Right renal cortex interstitium (tissue), 3 donors: ENCODE measurements at regions not wholly inside any gene's neighbourhood (a gene's known extent, or its start where the extent isn't known, plus 50 kb on each side); places are given as distances from the start of the nearest gene placed in this dataset.
"Not testable (repeated sequence)": the region's sequence is repeated elsewhere in the genome, so short reads cannot be mapped to it uniquely, and the experiment has no call there.

ENCODE experiments used
- DNase-seq, 3 donors: peaks; one replicate each; pipeline ENCODE4 v3.0.0-alpha.2; 2013; ENCODE audit warnings: low read depth in 3 of 3, low spot score in 2 of 3

DNA sequence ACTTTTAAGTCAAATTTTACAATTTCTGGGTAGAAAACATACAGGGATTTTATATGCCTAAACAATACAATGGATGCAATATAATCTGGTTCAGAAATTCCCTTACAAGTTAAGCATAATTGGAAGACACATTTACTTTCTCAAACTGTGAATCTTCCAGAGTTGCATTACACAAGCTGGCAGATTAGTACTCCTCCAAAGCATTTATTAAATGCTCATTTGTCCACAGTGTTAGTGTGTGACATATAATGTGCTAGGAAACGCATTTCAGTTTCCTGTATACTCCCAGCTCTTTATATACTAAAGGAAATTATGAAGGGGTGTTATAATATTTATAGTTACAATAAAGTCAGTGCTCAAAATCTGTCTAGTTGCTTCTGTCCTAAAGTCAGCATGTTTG lies 239.0 kb upstream of the FIGN start:
- no peak for DNase-seq

DNA sequence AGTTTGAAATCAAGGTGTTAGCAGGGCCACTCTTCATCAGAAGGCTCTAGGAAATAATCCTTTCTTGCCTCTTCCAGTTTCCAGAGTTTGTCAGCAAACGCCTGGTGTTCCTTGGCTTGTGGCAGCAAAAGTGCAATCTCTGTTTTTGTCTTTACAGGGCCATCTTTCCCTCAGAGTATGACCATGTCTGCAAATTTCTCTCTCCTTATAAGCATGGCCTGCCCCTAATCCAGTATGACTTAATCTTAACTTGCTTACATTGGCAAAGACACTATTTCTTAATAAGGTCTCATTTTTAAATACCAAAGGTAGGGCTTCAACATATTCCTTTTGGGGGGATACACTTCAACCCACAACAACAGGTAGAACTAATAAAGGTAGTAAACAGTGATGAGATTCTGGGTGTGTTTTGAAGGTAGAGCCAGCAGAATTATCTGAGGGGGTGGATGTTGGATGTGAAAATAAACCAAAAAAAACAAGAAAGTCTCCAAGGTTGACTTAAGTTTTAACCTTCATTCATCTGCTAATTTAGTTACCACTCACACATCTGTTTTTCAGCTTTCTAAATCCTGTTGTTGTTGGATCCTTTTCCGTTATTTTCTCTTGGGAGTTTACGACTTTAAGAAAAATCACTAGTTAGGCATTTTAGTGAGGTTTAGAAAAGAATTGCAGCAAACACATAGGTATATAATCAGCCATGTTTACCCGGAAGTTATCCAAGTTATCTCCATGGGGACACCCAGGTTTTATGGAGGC lies 234.4 kb upstream of the FIGN start:
- no peak for DNase-seq

- not testable (repeated sequence) for DNase-seq
Measured at GRCh38 chr2:163964278-163964677, 228.5 kb upstream of the FIGN start.

- DNase-seq, result no peak
Measured at GRCh38 chr2:163953390-163953907, 217.6 kb upstream of the FIGN start.

DNA sequence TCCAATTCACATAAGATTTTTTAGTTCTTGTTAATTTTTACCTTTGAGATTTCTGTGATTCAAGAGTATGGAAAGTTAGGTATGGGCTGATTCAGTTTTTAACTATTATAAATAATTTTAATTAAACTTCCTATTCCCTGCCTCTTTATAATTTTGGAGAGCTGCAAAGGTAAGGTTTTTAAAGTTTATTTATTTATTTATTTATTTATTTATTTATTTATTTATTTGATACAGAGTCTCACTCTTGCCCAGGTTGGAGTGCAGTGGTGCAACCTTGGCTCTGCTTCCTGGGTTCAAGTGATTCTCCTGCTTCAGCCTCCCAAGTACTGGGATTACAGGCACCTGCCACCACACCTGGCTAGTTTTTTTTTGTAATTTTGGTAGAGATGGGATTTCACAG lies 215.5 kb upstream of the FIGN start:
- DNase-seq, result no peak

- DNase-seq, result no peak
Measured at GRCh38 chr2:163949693-163950092, 213.9 kb upstream of the FIGN start.

DNA sequence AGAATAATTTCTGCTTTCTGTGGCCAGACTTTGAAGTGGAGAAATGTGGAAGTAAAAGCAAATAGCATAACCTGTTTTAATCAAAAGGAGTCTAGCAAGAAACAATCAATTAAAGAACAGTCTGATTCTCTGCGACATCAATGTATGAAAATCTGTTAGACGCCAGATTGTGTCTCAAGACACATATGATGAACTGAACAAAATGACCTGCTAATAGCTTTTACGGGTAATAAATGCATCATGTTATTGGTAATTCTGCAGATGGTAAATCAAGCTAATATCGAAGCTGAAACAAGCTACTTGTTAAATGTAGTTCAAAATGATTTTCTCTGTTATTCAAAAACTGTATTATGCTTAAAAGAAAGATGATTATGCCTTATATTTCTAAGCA lies 208.5 kb upstream of the FIGN start:
- no peak for DNase-seq

DNA sequence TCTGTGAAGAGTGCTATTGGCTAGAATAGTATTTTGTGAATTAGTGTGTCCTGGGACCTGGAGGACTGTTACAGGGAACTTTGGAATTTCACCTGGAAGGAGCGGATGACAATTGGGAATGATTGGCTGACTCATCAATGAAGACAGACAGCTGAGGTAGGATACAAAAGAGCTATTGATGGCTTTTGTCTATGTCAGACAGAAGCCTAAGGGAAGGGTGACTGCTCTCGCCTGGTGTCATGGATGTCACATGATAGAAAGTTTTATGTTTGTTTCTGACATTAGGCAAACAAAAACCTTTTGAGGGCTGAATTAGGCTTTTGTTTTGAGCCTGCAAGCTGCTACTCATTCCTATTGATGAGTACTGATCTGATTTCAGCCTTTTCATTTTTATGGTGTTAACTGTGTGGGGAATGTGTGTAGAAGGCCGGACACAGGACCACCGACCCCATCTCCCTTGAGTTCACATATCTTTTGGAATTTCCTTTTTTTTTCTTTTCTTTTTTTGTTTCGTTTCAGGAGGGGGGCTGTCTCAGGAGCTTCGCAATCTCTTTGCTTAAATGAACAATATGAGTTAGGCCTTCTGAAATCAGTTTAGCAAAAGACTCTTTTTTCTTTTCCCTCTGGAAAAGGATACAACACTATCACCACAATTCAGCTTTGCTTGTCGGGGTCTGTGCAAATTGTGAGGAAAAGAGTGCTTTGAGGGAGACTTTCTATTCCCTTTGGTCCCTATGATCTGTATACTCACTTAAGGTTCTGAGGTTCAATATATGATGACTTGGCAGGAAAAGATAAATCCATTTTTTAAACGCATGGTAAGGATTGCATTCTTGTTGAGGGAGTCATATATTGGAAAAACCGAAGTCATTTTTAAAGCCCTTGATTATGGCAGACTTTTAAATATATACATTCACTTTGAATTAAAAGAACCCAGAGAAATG lies 207.9 kb upstream of the FIGN start:
- DNase-seq, result no peak

DNA sequence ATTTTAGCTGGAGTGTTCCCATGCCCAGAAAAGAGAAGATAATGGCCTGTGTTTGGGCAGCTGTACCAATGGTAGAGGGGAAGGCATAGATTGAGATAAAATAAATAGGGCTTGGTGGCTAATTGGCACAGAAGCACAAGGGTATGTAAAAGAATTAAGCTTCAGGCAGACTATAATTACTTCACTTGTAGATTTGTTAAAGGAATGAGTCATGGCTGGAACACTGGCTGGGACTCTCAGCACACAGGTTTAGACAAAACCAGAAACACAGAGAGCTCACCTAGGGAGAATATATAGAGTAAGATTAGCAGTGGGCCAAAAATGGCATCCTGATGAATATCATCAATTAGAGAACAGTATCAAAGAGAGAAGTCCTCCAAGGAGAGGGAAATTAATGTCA lies 198.3 kb upstream of the FIGN start:
- no peak for DNase-seq

- DNase-seq, result no peak
Measured at GRCh38 chr2:163919717-163920116, 183.9 kb upstream of the FIGN start.

DNA sequence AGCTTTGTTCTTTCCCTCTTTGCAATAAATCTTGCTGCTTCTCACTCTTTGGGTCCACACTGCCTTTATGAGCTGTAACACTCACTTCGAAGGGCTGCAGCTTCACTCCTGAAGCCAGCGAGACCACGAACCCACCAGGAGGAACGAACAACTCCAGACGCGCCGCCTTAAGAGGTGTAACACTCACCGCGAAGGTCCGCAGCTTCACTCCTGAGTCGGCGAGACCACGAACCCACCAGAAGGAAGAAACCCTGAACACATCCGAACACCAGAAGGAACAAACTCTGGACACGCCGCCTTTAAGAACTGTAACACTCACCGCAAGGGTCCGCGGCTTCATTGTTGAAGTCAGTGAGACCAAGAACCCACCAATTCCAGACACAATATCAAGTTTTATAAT lies 178.7 kb upstream of the FIGN start:
- not testable (repeated sequence) for DNase-seq

DNA sequence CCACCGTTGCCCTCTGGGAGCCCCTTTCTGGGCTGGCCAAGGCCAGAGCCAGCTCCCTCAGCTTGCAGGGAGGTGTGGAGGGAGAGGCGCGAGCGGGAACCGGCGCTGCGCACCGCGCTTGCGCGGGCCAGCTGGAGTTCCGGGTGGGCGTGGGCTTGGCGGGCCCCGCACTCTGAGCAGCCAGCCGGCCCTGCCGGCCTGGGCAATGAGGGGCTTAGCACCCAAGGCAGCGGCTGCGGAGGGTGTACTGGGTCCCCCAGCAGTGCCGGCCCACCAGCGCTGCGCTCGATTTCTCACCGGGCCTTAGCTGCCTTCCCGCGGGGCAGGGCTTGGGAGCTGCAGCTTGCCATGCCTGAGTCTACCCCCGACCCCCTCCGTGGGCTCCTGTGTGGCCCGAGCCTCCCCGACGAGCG lies 177.7 kb upstream of the FIGN start:
- not testable (repeated sequence) for DNase-seq

DNA sequence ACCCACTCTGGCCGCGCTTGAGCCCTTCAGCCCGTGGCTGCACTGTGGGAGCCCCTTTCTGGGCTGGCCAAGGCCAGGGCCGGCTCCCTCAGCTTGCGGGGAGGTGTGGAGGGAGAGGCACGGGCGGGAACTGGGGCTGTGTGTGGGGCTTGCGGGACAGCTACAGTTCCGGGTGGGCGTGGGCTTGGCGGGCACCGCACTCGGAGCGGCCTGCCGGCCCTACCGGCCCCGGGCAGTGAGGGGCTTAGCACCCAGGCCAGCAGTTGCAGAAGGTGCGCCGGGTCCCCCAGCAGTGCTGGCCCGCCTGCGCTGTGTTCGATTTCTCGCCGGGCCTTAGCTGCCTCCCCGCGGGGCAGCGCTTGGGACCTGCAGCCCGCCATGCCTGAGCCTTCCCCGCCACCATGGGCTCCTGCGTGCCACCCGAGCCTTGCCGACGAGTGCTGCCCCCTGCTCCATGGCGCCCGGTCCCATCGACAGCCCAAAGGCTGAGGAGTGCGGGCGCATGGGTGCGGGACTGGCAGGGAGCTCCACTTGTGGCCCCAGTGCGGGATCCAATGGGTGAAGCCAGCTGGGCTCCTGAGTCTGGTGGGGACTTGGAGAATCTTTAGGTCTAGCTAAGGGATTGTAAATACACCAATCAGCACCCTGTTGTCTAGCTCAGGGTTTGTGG lies 173.7 kb upstream of the FIGN start:
- DNase-seq, result no peak

DNA sequence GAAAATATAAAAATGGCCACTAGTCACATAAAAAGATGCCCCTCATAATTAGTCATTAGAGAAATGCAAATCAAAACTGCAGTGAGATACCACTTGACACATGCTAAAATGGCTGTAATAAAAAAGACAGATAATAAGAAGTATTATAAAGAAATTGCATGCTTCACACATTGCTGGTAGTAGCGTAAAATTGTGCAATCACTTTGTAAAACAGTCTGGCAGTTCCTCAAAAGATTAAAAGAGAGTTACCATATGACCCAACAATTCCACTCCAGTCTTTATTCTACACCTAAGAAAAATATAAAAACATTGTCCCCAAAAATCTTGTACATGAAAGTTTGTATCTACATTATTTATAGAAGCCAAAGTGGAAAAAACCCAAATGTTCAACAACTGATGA lies 170.6 kb upstream of the FIGN start:
- no peak for DNase-seq

DNA sequence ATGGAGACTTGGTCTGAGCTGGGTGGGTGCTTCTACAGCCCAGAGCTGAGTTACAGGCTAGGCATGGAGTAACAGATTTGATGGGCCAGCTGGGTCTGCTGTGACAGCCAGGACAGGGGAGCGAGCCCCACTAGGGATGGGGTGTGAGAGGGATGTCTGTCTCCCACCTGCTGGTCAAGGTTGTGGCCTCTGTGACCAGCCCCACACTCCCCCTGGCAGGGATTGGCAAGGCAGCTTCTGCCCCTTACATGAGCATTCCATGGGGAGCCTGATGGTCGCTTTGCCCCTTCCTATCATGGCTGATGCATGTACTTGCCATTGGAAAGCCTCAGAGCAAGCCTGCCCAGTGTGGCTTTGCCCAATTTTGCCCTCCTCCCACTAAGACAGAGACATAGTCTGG lies 162.0 kb upstream of the FIGN start:
- no peak for DNase-seq

- DNase-seq, result not testable (repeated sequence)
Measured at GRCh38 chr2:163893444-163893843, 157.6 kb upstream of the FIGN start.

- DNase-seq, result no peak
Measured at GRCh38 chr2:163888591-163888990, 152.8 kb upstream of the FIGN start.

DNA sequence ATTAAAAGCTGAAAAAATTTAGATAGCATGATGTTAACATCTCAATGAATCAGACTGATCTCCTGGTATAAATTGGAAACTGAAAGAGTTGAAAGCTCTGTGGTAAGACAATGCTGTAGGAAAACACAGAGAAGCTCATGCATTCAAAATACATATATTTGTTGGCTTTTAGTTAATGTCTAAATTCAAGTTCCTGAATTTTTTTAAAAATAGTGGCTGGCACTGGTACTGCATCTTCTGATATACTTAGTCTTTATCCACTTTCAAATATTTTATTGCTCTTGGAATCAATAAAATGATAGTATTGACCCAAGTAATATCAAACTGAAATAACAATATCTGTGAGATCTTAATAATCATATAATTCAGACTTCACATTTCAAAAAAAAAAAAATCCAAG lies 151.4 kb upstream of the FIGN start:
- DNase-seq, result no peak

- no peak for DNase-seq
Measured at GRCh38 chr2:163884416-163884815, 148.6 kb upstream of the FIGN start.

DNA sequence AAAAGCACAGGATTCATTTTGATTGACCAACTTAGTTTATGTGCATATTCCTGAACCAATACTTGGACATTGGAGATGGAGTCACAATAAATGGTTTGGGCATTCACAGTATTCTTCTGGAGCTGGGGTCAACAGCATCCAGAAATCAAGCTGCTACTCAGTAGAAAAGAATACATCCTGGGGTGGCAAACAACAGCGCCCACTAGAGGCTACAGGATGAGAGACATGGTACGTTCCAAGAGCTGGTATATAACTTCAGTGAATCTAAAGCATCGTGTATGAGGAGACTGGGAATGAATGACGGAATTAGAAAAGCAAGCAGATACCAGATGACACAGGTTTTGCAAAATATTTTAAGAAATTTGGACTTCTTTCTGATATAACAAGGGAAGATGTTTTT lies 142.9 kb upstream of the FIGN start:
- DNase-seq, result no peak

GRCh38 chr2:163877316-163877715 lies 141.5 kb upstream of the FIGN start:
- DNase-seq, result peak in 2 of 3 donors; percentile 26 to 45
